Peyer's patch (tissue), 4 donors: ENCODE measurements at regions not wholly inside any gene's neighbourhood (a gene's known extent, or its start where the extent isn't known, plus 50 kb on each side); places are given as distances from the start of the nearest gene placed in this dataset.

Experiments used
- CTCF ChIP-seq, 6 experiments: fragments of 450-650 bp in 4 of 6; fragments of 200-600 bp in 2 of 6; sonication (generic) in 1 of 6; IDR thresholded peaks; one replicate each; pipeline ENCODE4 v1.5.1; 2017 to 2019; ENCODE audit warnings: antibody characterized with exemption in 6 of 6, mild to moderate bottlenecking in 3 of 6, moderate library complexity in 1 of 6
- POLR2A ChIP-seq, 2 donors: fragments of 450-650 bp; IDR thresholded peaks; one replicate each; pipeline ENCODE4 v1.5.1; 2017; ENCODE audit warnings: antibody characterized with exemption in 2 of 2, mild to moderate bottlenecking in 2 of 2, moderate library complexity in 2 of 2

- TF ChIP-seq POLR2A (IDR thresholded peaks at IDR 0.05) = no peak
- TF ChIP-seq CTCF (IDR thresholded peaks at IDR 0.05) = no peak
Observed at GRCh38 chr3:148331081-148331846, 366.4 kb upstream of the AGTR1 start.
